ENCODE measurements at regions not wholly inside any gene's neighbourhood (a gene's known extent, or its start where the extent isn't known, plus 50 kb on each side); places are given as distances from the start of the nearest gene placed in this dataset.
"Not testable (repeated sequence)": the region's sequence is repeated elsewhere in the genome, so short reads cannot be mapped to it uniquely, and the experiment has no call there.

DNA sequence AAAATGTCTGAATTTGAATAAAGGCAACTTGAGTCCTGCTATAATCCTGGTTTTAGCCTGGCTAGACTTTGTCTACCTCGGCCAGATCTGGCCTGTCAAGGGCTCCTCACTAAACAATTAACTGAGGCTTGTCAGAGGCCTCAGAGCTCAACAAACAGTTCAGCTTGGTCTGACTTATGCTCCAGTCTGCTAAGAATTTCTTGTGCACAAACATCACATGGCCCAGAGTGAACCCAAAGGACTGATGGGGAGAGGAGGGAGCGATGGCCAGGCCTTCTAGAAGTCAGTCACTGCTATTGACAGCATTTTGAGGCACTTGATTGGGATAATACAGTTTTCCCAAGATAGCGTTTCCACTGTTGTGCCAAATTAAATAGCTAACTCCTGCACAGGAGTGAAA is 555.1 kb upstream of the ID2 start:
- intact Hi-C loops (cut with micrococcal nuclease), result no loop called here
- Mint-ChIP-seq H3K27me3 (peaks cover 6% of the 10 kb centered on the region), H3K4me1 (no peaks in the 10 kb centered on the region), H3K9me3 (no peaks in the 10 kb centered on the region), H3K36me3 (ENCODE audit: low read depth) (no peaks in the 10 kb centered on the region), H3K4me3 (no peak overlapping the region), H3K27ac (no peak overlapping the region)
- TF ChIP-seq, protein P1, sequence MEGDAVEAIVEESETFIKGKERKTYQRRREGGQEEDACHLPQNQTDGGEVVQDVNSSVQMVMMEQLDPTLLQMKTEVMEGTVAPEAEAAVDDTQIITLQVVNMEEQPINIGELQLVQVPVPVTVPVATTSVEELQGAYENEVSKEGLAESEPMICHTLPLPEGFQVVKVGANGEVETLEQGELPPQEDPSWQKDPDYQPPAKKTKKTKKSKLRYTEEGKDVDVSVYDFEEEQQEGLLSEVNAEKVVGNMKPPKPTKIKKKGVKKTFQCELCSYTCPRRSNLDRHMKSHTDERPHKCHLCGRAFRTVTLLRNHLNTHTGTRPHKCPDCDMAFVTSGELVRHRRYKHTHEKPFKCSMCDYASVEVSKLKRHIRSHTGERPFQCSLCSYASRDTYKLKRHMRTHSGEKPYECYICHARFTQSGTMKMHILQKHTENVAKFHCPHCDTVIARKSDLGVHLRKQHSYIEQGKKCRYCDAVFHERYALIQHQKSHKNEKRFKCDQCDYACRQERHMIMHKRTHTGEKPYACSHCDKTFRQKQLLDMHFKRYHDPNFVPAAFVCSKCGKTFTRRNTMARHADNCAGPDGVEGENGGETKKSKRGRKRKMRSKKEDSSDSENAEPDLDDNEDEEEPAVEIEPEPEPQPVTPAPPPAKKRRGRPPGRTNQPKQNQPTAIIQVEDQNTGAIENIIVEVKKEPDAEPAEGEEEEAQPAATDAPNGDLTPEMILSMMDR (IDR thresholded peaks at IDR 0.05), result no peak
- CTCF ChIA-PET, result no interaction called here
- DNase-seq, result no peak
- POLR2A ChIA-PET, result no interaction called here
- ATAC-seq (ENCODE audit: low read depth), result no peak

DNA sequence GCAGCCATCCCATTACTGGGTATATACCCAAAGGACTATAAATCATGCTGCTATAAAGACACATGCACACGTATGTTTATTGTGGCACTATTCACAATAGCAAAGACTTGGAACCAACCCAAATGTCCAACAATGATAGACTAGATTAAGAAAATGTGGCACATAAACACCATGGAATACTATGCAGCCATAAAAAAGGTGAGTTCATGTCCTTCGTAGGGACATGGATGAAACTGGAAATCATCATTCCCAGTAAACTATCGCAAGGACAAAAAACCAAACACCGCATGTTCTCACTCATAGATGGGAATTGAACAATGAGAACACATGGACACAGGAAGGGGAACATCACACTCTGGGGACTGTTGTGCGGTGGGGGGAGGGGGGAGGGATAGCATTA is 550.4 kb upstream of the ID2 start:
- CTCF ChIA-PET; ATAC-seq (ENCODE audit: low read depth); POLR2A ChIA-PET; H3K36me3 Mint-ChIP-seq (ENCODE audit: low read depth); H3K9me3 Mint-ChIP-seq; DNase-seq; intact Hi-C loops (cut with micrococcal nuclease); H3K4me3 Mint-ChIP-seq; H3K27me3 Mint-ChIP-seq; H3K4me1 Mint-ChIP-seq; H3K27ac Mint-ChIP-seq: not testable (repeated sequence)

DNA sequence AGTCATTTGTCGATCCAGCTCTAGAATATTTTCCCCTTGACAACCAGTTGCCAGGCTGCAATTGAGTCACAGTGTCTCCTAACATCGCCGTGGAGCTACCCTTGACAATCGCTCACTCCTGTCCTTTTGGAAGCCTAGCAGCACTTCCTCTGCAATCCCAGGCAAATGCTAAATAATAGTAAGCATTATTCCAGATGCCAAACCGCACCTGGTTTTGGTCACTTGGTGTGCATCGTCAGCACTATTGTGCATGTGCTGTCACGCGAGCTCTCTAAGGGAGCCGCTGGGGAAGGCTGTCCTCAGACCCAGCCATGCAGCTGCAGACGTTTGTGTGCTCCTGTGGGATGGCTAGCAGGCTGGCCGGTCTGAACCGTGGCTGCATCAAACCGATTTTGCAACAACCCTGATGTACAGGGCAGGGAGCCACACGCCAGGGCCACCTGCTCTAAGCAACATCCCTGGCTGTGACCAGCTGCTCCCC is 549.5 kb upstream of the ID2 start:
- TF ChIP-seq, protein P1 (IDR thresholded peaks at IDR 0.05), result no peak
- ChIA-PET CTCF (no interaction called here), POLR2A (no interaction called here)
- H3K9me3 Mint-ChIP-seq, result no peaks in the 10 kb centered on the region
- H3K27ac Mint-ChIP-seq, result no peak overlapping the region
- no peak for ATAC-seq (ENCODE audit: low read depth)
- intact Hi-C loops (cut with micrococcal nuclease), result no loop called here
- no peak for DNase-seq
- H3K4me1 Mint-ChIP-seq, result peaks cover 2% of the 10 kb centered on the region
- no peak overlapping the region for H3K4me3 Mint-ChIP-seq
- peaks cover 8% of the 10 kb centered on the region for H3K27me3 Mint-ChIP-seq
- H3K36me3 Mint-ChIP-seq (ENCODE audit: low read depth), result no peaks in the 10 kb centered on the region

DNA sequence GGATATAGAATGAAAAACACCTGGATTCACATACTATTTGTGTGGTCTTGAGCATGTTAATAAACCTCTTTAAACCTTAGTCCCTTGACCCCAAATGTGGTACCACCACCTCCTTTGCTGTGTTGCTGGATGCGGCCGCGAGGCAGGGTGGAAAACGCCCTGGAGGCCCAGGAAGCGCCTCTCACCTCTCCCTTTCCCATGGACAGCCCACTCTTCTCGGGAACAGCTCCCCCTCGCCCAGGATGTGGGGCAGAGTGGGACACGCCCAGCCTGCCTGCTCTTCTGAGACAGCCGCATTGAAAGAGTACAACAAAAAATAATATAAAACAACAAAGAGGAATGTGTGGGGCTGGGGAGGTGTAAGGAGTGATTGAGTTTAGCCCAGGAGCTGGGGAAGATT is 549.0 kb upstream of the ID2 start:
- H3K4me3 Mint-ChIP-seq, result no peak overlapping the region
- ChIA-PET CTCF (no interaction called here), POLR2A (no interaction called here)
- no peak for DNase-seq
- H3K27ac Mint-ChIP-seq, result no peak overlapping the region
- TF ChIP-seq, protein P1 (IDR thresholded peaks at IDR 0.05), result no peak
- no peaks in the 10 kb centered on the region for H3K9me3 Mint-ChIP-seq
- ATAC-seq (ENCODE audit: low read depth), result no peak
- intact Hi-C loops (cut with micrococcal nuclease), result no loop called here
- H3K36me3 Mint-ChIP-seq (ENCODE audit: low read depth), result no peaks in the 10 kb centered on the region
- peaks cover 2% of the 10 kb centered on the region for H3K4me1 Mint-ChIP-seq
- peaks cover 8% of the 10 kb centered on the region for H3K27me3 Mint-ChIP-seq

DNA sequence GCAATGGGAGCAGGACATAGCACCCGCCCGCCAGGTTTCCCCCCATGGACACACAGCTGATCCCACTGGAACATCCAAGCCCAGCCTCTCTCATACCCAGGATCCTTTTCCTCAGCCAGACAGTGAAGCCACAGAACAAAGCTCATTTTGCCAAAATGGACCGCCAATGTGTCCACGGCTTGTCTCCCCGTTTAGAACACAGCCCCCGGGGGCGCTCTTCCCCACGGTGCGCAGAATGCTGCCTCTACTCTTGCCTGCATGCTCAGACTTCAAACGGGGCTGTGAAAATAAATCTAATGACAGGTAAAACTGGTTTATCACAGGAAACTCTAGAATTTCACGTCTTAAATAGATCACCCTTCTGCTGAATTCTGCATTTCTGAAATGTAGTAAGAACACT is 548.5 kb upstream of the ID2 start:
- Mint-ChIP-seq H3K27ac (no peak overlapping the region), H3K9me3 (no peaks in the 10 kb centered on the region), H3K4me1 (peaks cover 2% of the 10 kb centered on the region), H3K36me3 (ENCODE audit: low read depth) (no peaks in the 10 kb centered on the region), H3K4me3 (no peak overlapping the region), H3K27me3 (peaks cover 8% of the 10 kb centered on the region)
- CTCF ChIA-PET, result no interaction called here
- TF ChIP-seq, protein P1 (IDR thresholded peaks at IDR 0.05), result no peak
- ATAC-seq (ENCODE audit: low read depth) (no peak), DNase-seq (no peak)
- POLR2A ChIA-PET, result no interaction called here
- intact Hi-C loops (cut with micrococcal nuclease), result no loop called here

DNA sequence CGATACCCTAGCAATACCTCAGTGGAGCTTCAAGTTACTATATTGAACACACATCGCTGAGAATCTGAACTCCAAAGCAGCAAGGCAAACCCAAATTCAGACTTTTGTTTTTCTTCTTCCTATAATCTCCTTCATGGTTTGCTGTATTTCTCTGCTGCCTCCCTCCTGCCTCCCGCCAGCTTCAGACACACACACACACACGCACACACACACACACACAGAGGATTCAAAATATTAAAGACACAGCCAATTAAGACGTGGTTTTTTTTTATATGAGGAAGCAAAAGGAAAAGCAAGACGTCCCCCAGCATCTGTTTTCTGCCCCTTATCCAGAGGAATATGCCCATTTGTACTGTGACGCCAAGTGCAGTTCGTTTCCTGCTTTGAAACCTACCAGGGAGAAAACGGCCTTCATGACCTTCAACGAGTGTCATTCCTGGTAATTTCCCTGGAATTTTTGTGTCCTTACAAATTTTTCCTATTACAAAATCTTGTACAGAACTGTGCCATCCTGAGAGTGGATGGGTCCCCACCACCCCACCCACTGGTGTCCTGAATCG is 547.9 kb upstream of the ID2 start:
- no peak for DNase-seq
- TF ChIP-seq, protein P1 (IDR thresholded peaks at IDR 0.05), result no peak
- no peaks in the 10 kb centered on the region for H3K9me3 Mint-ChIP-seq
- ChIA-PET POLR2A (no interaction called here), CTCF (no interaction called here)
- peaks cover 8% of the 10 kb centered on the region for H3K27me3 Mint-ChIP-seq
- intact Hi-C loops (cut with micrococcal nuclease), result no loop called here
- H3K27ac Mint-ChIP-seq, result no peak overlapping the region
- H3K4me3 Mint-ChIP-seq, result no peak overlapping the region
- peaks cover 2% of the 10 kb centered on the region for H3K4me1 Mint-ChIP-seq
- no peak for ATAC-seq (ENCODE audit: low read depth)
- no peaks in the 10 kb centered on the region for H3K36me3 Mint-ChIP-seq (ENCODE audit: low read depth)

Data from activated B cell treated with CpG ODN at 0.5 μM for 24 hours (primary cell).